OCI-LY7 (cell line): ENCODE measurements at regions not wholly inside any gene's neighbourhood (a gene's known extent, or its start where the extent isn't known, plus 50 kb on each side); places are given as distances from the start of the nearest gene placed in this dataset.

Source experiments
- BruUV-seq: library from RNA; stranded (reverse); fragments of 400-500 nt; replicated peaks from 2 replicates; lab custom pipeline; 2021; lab: Mats Ljungman, UMichigan
- CTCF ChIA-PET: fragments of 300-600 bp; sonication (Branson Sonifier 250); formaldehyde crosslinking; loops from one replicate; lab custom pipeline; 2022; ENCODE audit warnings: antibody characterized with exemption; ENCODE audit not compliant: unreplicated experiment; lab: Charles Lee
- POLR2A ChIA-PET: fragments of 300-600 bp; sonication (Branson Sonifier 250); formaldehyde crosslinking; loops from one replicate; lab custom pipeline; 2022; ENCODE audit warnings: antibody characterized with exemption; lab: Charles Lee
- DNase-seq: peaks from one replicate; pipeline ENCODE4 v3.0.0-alpha.2; 2015; ENCODE audit warnings: low spot score
- H2AFZ ChIP-seq: fragments of 200-600 bp; sonication (generic), shearing (Covaris generic); 2 replicates; pipeline ENCODE4 v1.6.1; 2014; ENCODE audit warnings: mild to moderate bottlenecking, antibody characterized with exemption, low read length, moderate library complexity
- H3K27ac ChIP-seq: fragments of 200-600 bp; sonication (generic); 2 replicates; pipeline ENCODE4 v1.5.1; 2014; ENCODE audit warnings: mixed run types, low read depth, mild to moderate bottlenecking, moderate library complexity, low read length, inconsistent platforms; ENCODE audit not compliant: poor library complexity, severe bottlenecking
- H3K36me3 ChIP-seq: fragments of 200-600 bp; sonication (generic); 2 replicates; pipeline ENCODE4 v1.6.1; 2014; ENCODE audit warnings: mild to moderate bottlenecking, antibody characterized with exemption, low read length, moderate library complexity, mixed read lengths; ENCODE audit not compliant: insufficient read depth
- H3K4me1 ChIP-seq: fragments of 200-600 bp; sonication (generic); 2 replicates; pipeline ENCODE4 v1.5.1; 2014; ENCODE audit warnings: mild to moderate bottlenecking, low read length; ENCODE audit not compliant: insufficient read depth, poor library complexity, severe bottlenecking
- H3K4me2 ChIP-seq: fragments of 200-600 bp; sonication (generic); 2 replicates; pipeline ENCODE4 v1.6.1; 2014; ENCODE audit warnings: mild to moderate bottlenecking, low read length
- H3K4me3 ChIP-seq: fragments of 200-600 bp; sonication (generic); 2 replicates; pipeline ENCODE4 v1.5.1; 2014; ENCODE audit warnings: mild to moderate bottlenecking, low read depth, low read length; ENCODE audit not compliant: poor library complexity, severe bottlenecking
- H3K79me2 ChIP-seq: fragments of 200-600 bp; sonication (generic); 2 replicates; pipeline ENCODE4 v1.6.1; 2016; ENCODE audit warnings: low read depth, mild to moderate bottlenecking, low read length, moderate library complexity, mixed read lengths; ENCODE audit not compliant: insufficient read depth
- H3K9me2 ChIP-seq: fragments of 200-600 bp; sonication (generic); 2 replicates; pipeline ENCODE4 v1.6.1; 2016; ENCODE audit warnings: mild to moderate bottlenecking, low read length, mixed read lengths; ENCODE audit not compliant: insufficient read depth
- H3K9me3 ChIP-seq: fragments of 200-600 bp; sonication (generic); 2 replicates; pipeline ENCODE4 v1.6.1; 2014; ENCODE audit warnings: mild to moderate bottlenecking, mixed run types, low read length, mixed read lengths
- H4K20me1 ChIP-seq: fragments of 200-600 bp; sonication (generic); 2 replicates; pipeline ENCODE4 v1.6.1; 2014; ENCODE audit warnings: mild to moderate bottlenecking, antibody characterized with exemption, low read length, moderate library complexity, mixed read lengths; ENCODE audit not compliant: insufficient read depth
- CTCF ChIP-seq: fragments of 200-600 bp; sonication (generic); conservative IDR thresholded peaks from 2 replicates; pipeline ENCODE4 v1.5.1; 2014; ENCODE audit warnings: mild to moderate bottlenecking, antibody characterized with exemption, low read length, moderate library complexity, mixed read lengths
- intact Hi-C: fragments of 100-400 bp; cut with micrococcal nuclease; formaldehyde crosslinking; loops from one replicate; pipeline ENCODE4 v1.10.0; 2022; ENCODE audit not compliant: unreplicated experiment

- Histone ChIP-seq H4K20me1 (no peaks in the 10 kb centered on the region), H3K9me2 (no peaks in the 10 kb centered on the region), H3K4me1 (no peaks in the 10 kb centered on the region), H3K4me3 (no peak overlapping the region), H3K4me2 (no peak overlapping the region), H3K79me2 (no peaks in the 10 kb centered on the region), H3K27ac (no peak overlapping the region), H3K36me3 (no peaks in the 10 kb centered on the region), H3K9me3 (no peaks in the 10 kb centered on the region), H2AFZ (no peak overlapping the region)
- no TSS peak for BruUV-seq
- ChIA-PET POLR2A (interaction anchor here (0.6 to 0.7 kb wide), 2 partner anchors 21 to 72 kb away, joined by 3 to 5 read pairs; no protein-coding TSS in a partner anchor), CTCF (no interaction called here)
- intact Hi-C loops = no loop called here
- no peak for TF ChIP-seq CTCF
- no peak for DNase-seq
Observed at GRCh38 chr2:138447889-138448570, 53.5 kb upstream of the SPOPL start.
